Central memory CD8-positive, alpha-beta T cell (primary cell): ENCODE measurements at regions not wholly inside any gene's neighbourhood (a gene's known extent, or its start where the extent isn't known, plus 50 kb on each side); places are given as distances from the start of the nearest gene placed in this dataset.
"Not testable (repeated sequence)": the region's sequence is repeated elsewhere in the genome, so short reads cannot be mapped to it uniquely, and the experiment has no call there.

ENCODE experiments used
- ATAC-seq: fragments of 150-1000 bp; cut with Tn5 transposase; replicated peaks from 2 replicates; pipeline ENCODE4 v1.10.0; 2022; ENCODE audit warnings: mild to moderate bottlenecking, moderate FRiP score, moderate number of reproducible peaks; ENCODE audit not compliant: poor library complexity, severe bottlenecking; ENCODE audit errors: extremely low read depth
- DNase-seq, 2 donors: peaks; one replicate each; pipeline ENCODE4 v3.0.0; 2021; ENCODE audit warnings: low spot score in 2 of 2
- H3K27ac Mint-ChIP-seq: one replicate; pipeline ENCODE4 v1.8.0; 2022; ENCODE audit warnings: low read depth, mild to moderate bottlenecking, moderate library complexity, mixed read lengths
- H3K27me3 Mint-ChIP-seq: one replicate; pipeline ENCODE4 v1.8.0; 2022; ENCODE audit warnings: mixed read lengths
- H3K36me3 Mint-ChIP-seq: one replicate; pipeline ENCODE4 v1.8.0; 2022; ENCODE audit warnings: mild to moderate bottlenecking, moderate library complexity, mixed read lengths; ENCODE audit not compliant: insufficient read depth
- H3K4me1 Mint-ChIP-seq: one replicate; pipeline ENCODE4 v1.8.0; 2022; ENCODE audit warnings: mixed read lengths
- H3K4me3 Mint-ChIP-seq: one replicate; pipeline ENCODE4 v1.8.0; 2022; ENCODE audit warnings: mild to moderate bottlenecking, moderate library complexity, mixed read lengths
- H3K9me3 Mint-ChIP-seq: one replicate; pipeline ENCODE4 v1.8.0; 2022; ENCODE audit warnings: mixed read lengths

DNA sequence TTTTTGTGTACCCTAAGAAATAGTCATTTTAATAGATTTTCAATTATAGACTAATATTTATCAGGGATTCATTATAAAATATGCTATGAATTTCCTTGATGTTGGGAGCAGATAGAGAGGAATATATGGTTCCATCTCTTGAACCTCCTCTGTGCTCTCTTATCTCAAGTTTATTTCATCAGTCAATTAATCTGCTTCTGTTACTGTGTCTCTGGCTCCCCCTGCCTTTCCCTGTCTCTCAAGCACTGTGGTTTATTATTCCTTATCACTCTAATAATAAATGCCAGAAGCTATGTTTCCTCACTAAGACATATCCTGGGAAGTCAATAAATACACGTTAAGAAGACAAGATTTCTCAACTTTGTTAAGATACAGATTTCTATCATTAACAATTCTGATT, 141.5 kb downstream of the SYT15 start:
- DNase-seq, result not testable (repeated sequence)

DNA sequence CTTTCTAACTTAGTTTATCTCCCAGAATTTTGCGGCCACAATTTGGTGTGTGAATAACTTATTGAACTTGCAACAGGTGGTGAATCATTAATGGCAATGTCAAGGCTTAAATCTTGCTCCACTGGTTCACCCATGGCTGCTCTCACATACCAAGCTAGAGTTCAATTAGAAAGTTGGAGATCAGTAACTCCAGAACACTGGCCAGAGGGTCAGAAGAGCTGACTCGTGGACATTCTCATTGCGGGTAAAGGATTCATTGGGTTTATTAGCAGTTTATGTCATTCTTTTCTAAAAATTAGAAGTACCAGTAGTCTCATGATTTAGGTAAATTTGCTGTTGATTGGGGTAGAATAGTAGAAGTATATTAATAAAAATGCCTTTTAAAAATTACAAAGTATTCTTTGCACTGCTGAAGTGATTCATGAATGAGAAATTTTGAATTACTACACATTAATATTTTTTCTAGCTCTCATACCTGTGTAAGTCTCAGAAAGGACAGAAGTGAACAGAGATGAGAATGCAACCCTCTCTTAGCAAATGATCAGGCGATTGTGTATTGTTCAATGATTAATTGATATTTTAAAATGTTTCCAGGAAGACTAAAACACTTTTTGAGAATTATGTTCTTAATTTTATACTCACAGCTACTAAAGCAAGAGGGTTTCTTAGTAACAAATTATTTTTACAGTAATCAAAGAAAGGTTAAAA, 142.0 kb downstream of the SYT15 start:
- H3K27me3 Mint-ChIP-seq, result peaks cover 27% of the 10 kb centered on the region
- not testable (repeated sequence) for H3K4me1 Mint-ChIP-seq, ATAC-seq, H3K9me3 Mint-ChIP-seq, H3K36me3 Mint-ChIP-seq, H3K27ac Mint-ChIP-seq, H3K4me3 Mint-ChIP-seq, DNase-seq

More for the DNA sequence above, 141.5 kb downstream of the SYT15 start:
- not testable (repeated sequence) for H3K27ac Mint-ChIP-seq, ATAC-seq, H3K9me3 Mint-ChIP-seq, H3K4me3 Mint-ChIP-seq, H3K4me1 Mint-ChIP-seq, H3K36me3 Mint-ChIP-seq
- peaks cover 24% of the 10 kb centered on the region for H3K27me3 Mint-ChIP-seq

DNA sequence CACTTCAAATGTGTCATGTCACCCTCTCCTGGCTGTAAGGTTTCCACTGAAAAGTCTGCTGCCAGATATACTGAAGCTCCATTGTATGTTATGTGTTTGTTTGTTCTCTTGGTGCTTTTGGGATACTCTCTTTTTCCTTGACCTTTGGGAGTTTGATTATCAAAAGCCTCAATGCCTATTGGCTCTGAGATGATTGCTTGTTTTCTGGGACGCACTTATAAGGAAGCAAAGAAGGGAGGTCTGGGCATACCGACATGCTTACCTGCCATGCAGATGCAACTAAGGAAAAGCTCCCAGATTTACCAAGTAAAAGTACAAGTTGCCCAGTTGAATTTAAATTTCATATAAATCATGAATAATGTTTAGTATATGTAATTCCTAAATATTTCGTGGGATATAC, 145.3 kb downstream of the SYT15 start:
- H3K9me3 Mint-ChIP-seq, ATAC-seq, H3K36me3 Mint-ChIP-seq, H3K4me3 Mint-ChIP-seq, H3K27ac Mint-ChIP-seq, H3K4me1 Mint-ChIP-seq, DNase-seq: not testable (repeated sequence)
- H3K27me3 Mint-ChIP-seq, result peaks cover 20% of the 10 kb centered on the region

DNA sequence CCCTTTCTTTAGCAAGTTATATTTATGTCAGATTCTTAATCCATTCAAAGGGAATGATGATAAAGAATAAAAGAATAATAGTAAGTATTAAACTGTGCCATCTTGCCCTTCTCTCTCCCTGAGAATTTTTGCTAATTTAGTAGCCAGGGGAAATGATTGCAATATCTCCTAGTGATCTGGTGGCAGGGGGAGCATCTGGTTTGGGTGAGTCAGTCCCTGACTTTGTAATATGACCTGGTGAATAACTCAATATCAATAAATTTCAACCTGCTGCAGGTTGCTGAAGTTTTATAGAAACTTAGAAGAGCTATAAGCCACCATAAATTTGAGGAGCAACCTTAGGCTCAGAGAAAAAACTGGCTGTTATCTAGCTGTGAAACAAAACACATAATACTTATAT, 149.4 kb downstream of the SYT15 start:
- peaks cover 18% of the 10 kb centered on the region for H3K27me3 Mint-ChIP-seq
- ATAC-seq, H3K9me3 Mint-ChIP-seq: not testable (repeated sequence)

DNA sequence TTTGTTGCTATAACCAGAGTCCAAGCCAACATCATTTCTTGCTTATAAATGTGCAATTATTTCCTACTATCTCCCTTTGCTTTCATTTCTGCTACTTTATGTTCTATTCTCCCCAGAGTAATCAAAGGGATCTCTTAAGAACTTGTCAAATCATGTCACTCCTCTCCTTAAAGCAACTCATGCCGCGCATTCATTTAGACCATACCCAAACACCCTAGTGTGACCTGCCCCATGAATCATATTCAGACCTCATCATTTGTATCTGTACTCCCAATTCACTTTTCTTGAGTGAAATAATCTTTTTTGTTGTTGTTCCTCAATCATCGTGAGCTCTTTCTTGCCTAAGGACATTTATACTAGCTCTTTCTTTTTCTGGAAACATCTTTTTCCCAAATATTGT, 151.8 kb downstream of the SYT15 start:
- ATAC-seq, H3K4me3 Mint-ChIP-seq, H3K9me3 Mint-ChIP-seq, DNase-seq, H3K4me1 Mint-ChIP-seq, H3K27me3 Mint-ChIP-seq, H3K36me3 Mint-ChIP-seq, H3K27ac Mint-ChIP-seq: not testable (repeated sequence)

More for the DNA sequence above, 149.4 kb downstream of the SYT15 start:
- H3K4me3 Mint-ChIP-seq, H3K4me1 Mint-ChIP-seq, DNase-seq, H3K27ac Mint-ChIP-seq, H3K36me3 Mint-ChIP-seq: not testable (repeated sequence)

DNA sequence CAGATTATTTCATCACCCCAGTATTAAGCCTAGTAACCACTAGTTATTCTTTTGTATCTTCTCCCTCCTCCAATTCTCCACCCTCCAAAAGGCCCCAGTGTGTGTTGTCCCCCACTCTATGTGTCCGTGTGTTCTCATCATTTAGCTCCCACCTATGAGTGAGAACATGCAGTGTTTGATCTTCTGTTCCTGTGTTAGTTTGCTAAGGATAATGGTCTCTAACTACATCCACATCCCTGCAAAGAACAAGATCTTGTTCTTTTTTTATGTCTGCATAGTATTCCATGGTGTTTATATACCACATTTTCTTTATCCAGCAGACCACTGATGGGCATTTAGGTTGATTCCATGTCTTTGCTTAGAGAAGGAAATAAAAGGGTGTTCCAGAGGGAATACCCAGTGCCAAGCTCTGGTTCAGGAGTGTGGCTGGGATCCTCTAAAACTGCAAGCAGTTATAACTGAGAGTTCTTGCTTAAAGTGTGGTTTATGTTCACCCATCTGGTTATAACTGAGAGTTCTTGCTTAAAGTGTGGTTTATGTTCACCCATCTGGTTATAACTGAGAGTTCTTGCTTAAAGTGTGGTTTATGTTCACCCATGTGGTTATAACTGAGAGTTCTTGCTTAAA, 154.8 kb downstream of the SYT15 start:
- not testable (repeated sequence) for H3K4me1 Mint-ChIP-seq, H3K9me3 Mint-ChIP-seq

DNA sequence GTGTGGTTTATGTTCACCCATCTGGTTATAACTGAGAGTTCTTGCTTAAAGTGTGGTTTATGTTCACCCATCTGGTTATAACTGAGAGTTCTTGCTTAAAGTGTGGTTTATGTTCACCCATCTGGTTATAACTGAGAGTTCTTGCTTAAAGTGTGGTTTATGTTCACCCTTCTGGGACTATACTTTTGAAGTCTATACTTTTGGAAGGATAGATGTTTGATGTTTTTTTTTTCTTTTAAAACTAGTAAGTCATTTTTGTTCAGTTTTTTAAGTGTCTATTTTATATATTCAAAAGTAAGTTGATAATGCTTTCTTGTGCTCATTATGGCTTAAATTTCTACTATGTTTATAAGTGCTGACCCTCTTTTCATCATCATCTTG, 155.3 kb downstream of the SYT15 start:
- H3K36me3 Mint-ChIP-seq, H3K4me1 Mint-ChIP-seq, H3K27me3 Mint-ChIP-seq, H3K27ac Mint-ChIP-seq, H3K4me3 Mint-ChIP-seq, ATAC-seq, H3K9me3 Mint-ChIP-seq, DNase-seq: not testable (repeated sequence)

More for the DNA sequence above, 154.8 kb downstream of the SYT15 start:
- not testable (repeated sequence) for DNase-seq, ATAC-seq, H3K4me3 Mint-ChIP-seq, H3K27me3 Mint-ChIP-seq, H3K36me3 Mint-ChIP-seq, H3K27ac Mint-ChIP-seq

DNA sequence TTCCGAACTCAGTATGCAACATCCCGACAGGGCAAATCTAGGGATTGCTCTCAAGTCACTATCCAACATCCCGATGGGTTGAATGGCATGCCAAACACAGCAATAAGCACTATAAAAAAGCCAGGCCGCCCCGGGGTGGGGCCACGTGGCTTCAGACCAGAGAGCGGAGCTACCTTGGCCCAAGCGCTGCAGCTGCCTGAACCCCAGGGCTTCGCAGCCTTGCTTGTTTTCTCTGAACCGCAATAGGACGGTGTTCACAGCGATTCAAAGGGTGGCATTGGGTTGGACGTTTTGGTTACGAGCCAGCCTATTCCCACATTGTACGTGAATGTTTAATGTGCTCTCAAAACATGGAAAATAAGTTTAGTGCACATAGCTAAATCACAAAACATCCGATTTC, 161.0 kb downstream of the SYT15 start:
- H3K27ac Mint-ChIP-seq, H3K4me3 Mint-ChIP-seq: not testable (repeated sequence)

DNA sequence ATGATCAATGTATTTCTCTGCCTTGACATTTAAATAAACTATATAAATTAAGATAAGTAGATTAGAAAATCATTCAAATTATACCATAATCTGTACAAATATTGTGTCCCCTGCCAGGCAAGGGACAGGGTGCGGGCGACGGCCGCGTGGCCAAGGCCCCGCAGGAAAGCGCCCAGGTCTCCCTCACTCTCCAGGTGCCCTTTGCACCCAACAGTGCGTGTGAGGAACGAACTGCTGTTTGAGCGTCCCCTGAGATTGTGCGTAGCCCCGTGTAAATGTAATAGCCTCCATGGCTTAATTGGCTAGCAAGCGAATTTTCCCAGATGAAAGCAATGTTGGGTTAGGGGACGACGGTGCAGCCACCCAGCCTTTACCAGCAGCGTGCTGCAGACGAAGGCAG, 161.4 kb downstream of the SYT15 start:
- not testable (repeated sequence) for H3K4me3 Mint-ChIP-seq, DNase-seq, H3K4me1 Mint-ChIP-seq, H3K27ac Mint-ChIP-seq, H3K36me3 Mint-ChIP-seq, H3K9me3 Mint-ChIP-seq, ATAC-seq, H3K27me3 Mint-ChIP-seq

More for the DNA sequence above, 161.0 kb downstream of the SYT15 start:
- not testable (repeated sequence) for H3K9me3 Mint-ChIP-seq, H3K4me1 Mint-ChIP-seq, H3K36me3 Mint-ChIP-seq, DNase-seq, H3K27me3 Mint-ChIP-seq, ATAC-seq

DNA sequence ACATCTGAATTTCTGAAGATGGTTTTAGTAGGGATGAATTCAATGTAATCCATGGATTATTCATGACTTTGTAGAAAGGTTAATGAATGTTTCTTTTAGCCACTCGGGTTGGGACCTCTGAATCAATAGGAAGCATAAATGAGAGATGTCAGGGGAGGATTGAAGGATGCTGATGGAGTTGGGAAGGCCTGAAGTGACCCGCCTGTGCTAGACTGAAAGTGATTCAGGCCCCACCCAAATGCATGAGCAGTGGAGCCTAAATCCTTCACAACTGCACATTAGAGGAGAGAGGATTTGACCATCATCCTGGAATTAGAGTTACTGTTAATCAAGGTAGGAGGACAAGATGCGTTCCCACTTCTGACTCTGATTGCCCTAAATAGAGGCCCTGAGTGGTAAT, 162.2 kb upstream of the PTPN20 start:
- not testable (repeated sequence) for DNase-seq, H3K4me3 Mint-ChIP-seq, H3K4me1 Mint-ChIP-seq, H3K27me3 Mint-ChIP-seq, H3K36me3 Mint-ChIP-seq, ATAC-seq, H3K27ac Mint-ChIP-seq, H3K9me3 Mint-ChIP-seq

DNA sequence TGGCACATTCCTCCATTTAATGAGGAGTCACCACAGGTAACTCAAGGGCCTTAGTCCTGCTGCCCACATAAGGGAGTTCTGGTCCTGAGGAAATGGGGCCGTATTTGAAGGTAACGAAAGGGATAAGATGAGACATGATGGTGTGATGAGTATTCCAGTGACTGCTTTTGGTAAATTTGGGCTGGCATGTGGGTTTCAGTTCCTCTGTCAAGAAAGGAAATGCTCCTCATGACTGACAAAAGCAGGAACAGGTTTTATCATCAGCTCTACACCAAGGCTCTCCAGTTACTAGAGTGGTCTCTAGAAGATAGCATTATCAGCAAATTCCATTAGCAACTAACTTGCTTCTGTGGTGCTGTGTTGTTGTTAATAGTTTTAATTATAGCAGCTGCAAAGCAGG, 161.8 kb upstream of the PTPN20 start:
- not testable (repeated sequence) for DNase-seq, H3K4me1 Mint-ChIP-seq, H3K9me3 Mint-ChIP-seq, H3K36me3 Mint-ChIP-seq, H3K4me3 Mint-ChIP-seq, H3K27ac Mint-ChIP-seq, H3K27me3 Mint-ChIP-seq
- ATAC-seq, result peak; percentile 19

DNA sequence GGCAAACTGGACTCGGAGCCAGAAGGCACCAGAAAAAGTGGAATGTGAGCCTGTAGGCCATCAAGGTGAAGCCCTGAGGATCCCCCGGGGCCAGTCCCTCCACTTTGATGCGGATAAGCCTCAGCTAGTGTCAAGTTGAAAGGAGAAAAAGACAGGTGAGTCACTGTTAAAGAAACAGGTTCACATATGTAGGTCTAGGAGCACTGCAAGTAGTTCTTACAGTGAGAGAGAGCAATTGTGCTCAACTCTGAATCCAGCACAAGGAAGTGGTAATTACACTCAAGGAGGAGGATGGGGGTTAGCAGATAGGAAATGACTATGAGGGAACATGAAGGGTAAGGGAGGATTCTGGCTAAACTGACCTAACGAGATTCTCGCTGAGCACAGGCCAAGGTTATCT, 157.5 kb upstream of the PTPN20 start:
- not testable (repeated sequence) for H3K4me1 Mint-ChIP-seq, H3K36me3 Mint-ChIP-seq, ATAC-seq, H3K27me3 Mint-ChIP-seq, H3K9me3 Mint-ChIP-seq, H3K4me3 Mint-ChIP-seq, DNase-seq, H3K27ac Mint-ChIP-seq

DNA sequence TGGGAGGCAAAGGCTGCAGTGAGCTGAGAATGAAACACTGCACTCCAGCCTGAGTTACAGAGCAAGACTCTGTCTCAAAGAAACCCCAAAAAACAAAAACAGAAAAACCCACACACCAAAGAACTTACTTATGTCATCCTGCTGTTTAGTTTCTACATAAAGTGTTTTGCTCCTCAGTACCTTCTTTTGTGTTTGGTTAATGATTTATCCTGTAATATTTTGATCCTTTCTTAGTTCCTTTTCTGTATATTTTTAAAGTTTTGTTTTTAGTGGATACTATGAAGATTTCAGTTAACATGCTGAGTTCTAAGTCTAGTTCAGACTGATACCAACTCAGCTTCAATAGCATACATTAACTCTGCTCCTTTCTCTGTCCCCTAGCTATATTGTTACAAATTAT, 149.8 kb upstream of the PTPN20 start:
- not testable (repeated sequence) for H3K27ac Mint-ChIP-seq, H3K9me3 Mint-ChIP-seq, H3K4me1 Mint-ChIP-seq, DNase-seq, H3K27me3 Mint-ChIP-seq, ATAC-seq, H3K36me3 Mint-ChIP-seq, H3K4me3 Mint-ChIP-seq
